GM21423 (cell line): ENCODE measurements at regions not wholly inside any gene's neighbourhood (a gene's known extent, or its start where the extent isn't known, plus 50 kb on each side); places are given as distances from the start of the nearest gene placed in this dataset.

Experiments used
- ATAC-seq: cut with Tn5 transposase; IDR thresholded peaks from one replicate; pipeline ENCODE4 v1.9.1; 2021; ENCODE audit warnings: mild to moderate bottlenecking, moderate library complexity; ENCODE audit not compliant: unreplicated experiment

DNA sequence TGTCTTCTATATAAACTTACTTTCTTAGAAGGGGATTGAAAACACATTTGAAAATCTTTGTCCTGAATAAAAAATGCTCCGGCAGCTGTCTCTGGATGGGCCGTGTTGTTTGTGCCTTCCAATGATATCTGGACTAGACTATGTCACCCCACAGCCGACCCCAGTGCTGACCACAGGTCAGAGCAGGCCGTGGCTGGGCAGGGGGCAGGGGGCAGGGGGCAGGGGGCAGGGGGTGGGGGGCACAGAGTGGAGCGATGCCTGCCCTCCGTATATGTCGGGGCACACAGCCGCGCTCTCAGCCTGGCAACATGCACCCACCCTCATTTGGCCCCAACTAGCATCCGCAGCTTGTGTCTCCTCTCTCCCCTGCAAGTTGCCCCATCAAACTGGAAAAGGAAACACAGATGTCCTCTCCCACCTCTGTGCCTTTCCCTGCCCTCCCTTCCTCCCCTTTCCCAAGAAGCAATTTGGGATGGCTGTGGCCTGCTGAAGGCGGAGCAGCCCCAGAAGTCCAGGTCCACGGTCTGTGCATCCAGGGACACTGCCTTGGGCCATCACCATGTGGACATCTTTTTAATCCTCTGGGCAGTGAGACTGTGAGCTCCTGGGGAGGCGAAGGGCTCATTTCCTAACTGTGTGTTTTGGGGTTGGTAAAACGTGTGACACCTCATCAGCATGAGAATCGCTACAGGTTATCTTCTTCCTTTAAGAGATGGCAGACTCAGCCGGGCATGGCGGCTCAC, 295.7 kb upstream of the RTL1 start:
- ATAC-seq: no peak

DNA sequence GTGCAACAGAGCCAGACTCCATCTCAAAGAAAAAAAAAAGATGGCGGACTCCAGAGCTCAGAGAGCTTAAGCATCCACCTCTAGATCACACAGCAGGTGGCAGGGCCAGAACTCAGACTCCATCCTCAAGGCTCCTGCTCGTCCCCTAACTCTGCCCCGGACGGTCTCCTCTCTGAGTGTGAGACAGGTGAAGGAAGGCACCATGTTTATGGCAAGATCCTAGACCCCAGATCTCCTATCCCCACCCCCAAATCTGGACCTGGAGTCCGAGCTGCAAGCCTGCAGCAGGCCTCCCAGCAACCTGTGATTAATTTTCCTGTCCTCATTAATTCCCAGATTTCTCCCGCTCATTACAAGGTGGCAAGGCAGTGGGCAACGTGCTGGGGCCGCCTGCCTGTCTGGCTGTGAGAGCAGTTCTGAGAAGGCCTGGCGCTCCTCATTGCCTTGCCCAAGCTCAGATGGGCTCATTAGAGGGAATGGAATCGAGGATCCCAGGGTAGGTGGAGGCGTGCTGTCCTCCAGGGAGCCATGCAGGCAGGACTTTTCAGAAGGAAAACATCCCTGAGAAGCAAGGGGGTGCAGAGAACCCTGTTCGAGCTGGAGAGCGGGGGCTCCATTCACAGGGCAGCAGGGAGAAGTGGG, 296.6 kb upstream of the RTL1 start:
- ATAC-seq: no peak

- ATAC-seq: no peak
These were observed 297.4 kb upstream of the RTL1 start for GRCh38 chr14:101200650-101201516.

DNA sequence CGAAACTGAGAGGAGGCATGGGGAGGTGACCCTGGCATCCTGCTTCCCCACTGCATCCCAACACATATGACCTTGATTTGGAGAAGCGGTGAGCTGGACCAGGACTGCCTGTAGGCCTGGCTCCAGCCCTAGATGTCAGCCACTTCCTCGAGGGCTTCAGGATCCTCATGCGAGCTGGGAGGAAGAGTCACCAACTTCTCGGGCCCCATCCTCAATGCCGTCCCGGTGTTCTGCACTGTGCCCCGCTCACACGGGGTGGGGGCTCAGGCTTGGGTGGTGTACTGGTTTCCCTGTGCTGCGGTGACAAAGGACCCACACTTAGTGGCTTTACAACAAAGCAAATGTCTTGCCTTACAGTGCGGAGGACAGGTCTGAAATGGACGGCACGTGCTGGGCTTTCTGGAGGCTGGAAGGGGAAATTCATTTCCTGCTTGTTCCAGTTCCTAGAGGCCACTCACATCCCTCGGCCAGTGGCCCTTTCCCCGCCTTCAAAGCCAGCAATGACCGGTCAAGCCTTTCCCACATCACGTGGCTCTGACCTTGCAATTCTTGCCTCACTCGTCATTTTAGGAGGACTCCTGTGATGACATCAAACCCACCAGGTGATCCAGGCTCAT, 298.1 kb upstream of the RTL1 start:
- no peak for ATAC-seq

DNA sequence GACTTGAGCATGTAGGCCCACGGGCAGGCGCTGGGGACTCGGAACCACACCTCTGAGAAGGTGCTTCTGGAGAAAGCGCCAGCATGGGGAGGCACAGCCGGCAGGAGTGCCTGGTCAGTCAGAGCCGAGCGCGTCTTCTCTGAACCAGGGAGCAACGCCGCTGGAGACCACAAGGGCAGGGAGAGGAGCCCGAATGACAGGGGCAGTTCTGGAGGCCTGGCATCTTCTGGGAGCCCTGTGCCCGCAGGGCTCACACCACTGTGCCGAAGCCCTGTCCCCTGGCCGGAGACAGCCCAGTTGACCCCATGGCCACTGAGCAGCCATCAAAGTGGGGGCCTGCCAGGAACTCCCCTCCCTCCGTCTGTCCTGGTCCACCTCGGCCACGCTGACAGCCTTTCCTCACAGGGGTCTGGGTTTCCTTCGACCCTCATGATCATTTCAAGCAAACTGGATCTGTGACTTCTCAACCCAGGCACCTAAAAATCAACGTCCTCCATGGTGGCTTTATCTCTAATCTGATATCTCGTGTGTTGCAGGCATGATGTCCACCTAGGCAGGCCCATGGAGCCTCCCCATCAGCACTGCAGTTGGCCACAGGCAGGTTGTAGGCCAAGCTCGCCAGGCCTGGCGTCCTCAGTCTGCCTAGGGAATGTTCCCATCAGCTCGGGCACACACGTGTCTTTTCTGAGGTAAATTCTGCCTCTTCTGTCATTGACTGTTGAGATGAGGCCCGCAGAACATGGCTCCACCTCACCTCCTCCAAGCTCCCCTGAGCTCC, 299.3 kb upstream of the RTL1 start:
- ATAC-seq: no peak

DNA sequence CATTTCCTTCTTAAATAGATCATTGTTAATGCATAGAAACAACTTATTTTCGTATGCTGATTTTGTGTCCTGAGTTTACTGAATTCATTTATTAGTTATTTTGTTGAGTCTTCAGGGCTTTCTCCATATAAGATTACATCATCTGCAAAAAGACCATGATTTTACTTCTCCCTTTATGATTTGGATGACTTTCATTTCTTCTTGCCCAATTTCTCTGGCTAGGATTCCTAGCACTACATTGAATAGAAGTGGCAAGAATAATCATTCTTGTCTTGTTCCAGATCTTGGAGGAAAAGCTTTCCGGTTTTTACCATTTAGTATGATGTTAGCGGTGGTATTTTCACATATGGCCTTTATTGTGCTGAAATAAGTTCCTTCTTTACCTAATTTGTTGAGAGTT, 303.0 kb upstream of the RTL1 start:
- ATAC-seq: no peak

DNA sequence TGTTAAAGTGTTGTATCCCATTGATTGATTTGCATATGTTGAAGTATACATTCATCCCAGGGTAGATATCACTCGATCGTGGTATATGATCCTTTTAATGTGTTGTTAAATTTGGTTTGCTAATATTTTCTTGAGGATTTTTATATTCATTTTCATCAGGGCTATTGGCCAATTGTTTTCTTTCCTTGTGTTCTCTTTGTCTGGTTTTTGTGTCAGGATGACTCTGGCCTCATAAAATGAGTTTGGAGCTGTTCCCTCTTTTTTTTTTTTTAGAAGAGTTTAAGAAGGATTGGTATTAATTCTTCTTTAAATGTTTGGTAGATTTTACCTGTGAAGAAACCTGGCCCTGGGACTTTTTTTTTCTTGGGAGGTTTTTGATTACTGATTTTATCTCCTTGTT, 303.5 kb upstream of the RTL1 start:
- ATAC-seq: no peak

GRCh38 chr14:101207897-101208296, 304.4 kb upstream of the RTL1 start:
- ATAC-seq: no peak

- no peak for ATAC-seq
These were observed 306.1 kb upstream of the RTL1 start for GRCh38 chr14:101209594-101209993.

GRCh38 chr14:101215266-101215665, 311.7 kb upstream of the RTL1 start:
- ATAC-seq: no peak

DNA sequence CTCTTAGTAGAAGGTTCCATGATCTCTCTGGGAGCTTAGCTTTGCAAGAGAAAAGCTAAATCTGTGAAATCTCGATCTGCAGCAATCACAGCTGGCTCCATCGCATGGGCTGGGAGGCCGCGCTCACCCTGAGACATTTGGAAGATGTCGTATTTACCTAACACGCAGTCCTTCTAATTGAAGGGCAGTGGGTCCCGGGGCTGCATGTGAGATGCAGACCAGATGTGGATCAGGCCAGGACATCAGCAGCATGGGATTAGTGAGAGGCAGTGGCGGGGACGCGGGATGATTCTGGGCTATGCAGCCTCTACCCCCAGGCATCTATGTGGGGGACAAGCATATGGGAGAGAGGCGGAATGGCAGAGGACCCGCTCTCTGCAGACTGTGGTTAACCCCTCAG, 312.4 kb upstream of the RTL1 start:
- ATAC-seq: no peak

DNA sequence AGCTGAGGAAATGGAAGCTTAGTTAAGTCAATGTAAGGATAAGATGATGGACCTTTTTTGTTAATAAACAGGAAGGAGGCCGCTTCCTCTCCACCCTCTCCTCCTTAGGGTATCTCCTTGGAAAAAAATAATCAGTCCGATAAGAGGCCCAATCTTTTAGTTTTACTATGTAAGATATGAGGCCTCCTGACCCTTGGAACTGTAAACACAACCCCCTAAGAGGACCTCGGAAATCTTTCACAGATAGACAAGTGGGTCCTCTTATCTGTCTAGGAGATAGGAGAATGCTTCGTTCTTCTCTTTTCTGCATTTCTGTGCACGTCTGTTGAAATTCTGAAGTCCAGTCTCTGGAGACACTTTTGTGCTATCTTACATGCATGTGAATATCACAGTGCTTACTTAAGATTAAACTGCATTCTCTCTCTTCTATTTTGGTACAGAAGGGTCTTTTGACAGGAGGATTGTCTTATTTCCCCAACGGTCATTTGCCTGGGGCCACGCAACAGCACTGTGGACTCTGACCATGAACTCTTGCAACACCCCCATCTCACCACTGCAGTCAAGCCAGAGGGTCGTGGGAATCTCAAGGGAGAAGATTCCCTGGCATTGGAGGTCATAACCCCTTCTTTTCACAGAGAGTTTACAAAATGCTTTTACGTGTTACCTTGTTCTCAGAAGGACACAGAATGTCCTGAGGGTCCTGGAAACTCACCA, 313.0 kb upstream of the RTL1 start:
- ATAC-seq: no peak

DNA sequence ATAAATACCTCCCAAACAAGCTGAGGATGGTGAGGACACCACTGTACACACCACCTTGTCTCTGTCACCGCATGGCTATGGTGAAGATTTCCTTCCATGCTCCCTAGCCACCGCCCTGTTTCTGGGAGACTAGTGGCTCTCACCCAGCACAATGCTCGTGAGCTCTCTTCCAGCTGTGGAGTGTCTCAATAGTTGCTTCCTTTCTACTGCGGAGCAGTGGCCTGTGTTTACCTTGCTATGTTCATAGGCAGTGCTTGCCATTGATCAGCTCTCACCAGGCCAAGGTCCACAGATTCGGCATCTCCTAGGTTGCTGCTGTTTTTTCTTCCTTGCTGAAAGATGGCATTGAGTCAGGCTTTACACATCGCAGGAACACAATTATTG, 313.6 kb upstream of the RTL1 start:
- ATAC-seq: no peak

- no peak for ATAC-seq
These were observed 314.3 kb upstream of the RTL1 start for GRCh38 chr14:101217616-101218371.

GRCh38 chr14:101219896-101220703, 316.6 kb upstream of the RTL1 start:
- ATAC-seq: no peak

- no peak for ATAC-seq
These were observed 317.5 kb upstream of the RTL1 start for GRCh38 chr14:101220921-101221510.

- ATAC-seq: no peak
These were observed 318.1 kb upstream of the RTL1 start for GRCh38 chr14:101221549-101222160.
